ENCODE measurements at regions not wholly inside any gene's neighbourhood (a gene's known extent, or its start where the extent isn't known, plus 50 kb on each side); places are given as distances from the start of the nearest gene placed in this dataset.

DNA sequence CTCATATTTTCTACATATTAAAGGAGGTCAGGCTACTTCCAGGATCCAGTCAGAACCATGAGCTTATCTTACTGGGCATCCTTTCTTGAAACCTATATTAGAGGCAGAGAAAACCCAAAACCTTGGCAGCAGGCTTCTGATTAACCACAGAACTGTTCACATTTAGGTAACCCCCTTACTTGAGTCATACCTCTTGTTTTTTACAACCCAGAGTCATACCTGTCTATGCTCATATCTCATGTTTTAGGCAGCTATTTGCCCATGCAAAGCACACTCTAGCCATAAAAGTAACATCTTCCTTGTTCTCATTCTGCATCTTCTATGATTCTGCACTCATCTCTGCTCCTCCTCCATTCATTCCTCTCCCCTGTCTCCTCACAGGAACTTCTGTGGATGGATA is 138.0 kb upstream of the SMIM31 start:
- DNase-seq (ENCODE audit: extremely low read depth, low read depth): no peak
- no peak for TF ChIP-seq CTCF (IDR thresholded peaks at IDR 0.05; ENCODE audit: low read depth, low read length)

DNA sequence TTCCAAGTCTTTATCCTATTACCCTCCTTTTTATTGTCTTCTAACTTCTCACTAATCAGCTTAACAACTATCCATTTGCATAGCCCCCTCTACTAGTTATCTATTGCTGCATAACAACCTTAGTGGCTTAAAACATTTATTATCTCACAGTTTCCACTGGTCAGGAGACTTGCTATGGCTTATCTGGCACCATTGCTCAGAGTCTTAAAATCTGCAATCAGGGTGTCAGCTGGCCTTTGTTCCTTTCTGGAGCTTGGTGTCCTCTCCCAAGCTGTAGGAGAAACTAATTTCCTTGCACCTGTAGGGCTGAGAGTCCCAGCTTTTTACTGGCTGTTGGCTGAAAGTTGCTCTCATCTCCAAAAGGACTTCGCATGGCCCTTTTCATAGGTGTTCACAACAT is 137.0 kb upstream of the SMIM31 start:
- TF ChIP-seq CTCF (IDR thresholded peaks at IDR 0.05; ENCODE audit: low read depth, low read length): no peak
- DNase-seq (ENCODE audit: extremely low read depth, low read depth): no peak

GRCh38 chr4:164617426-164617825 is 136.5 kb upstream of the SMIM31 start:
- no peak for TF ChIP-seq CTCF (IDR thresholded peaks at IDR 0.05; ENCODE audit: low read depth, low read length)
- no peak for DNase-seq (ENCODE audit: extremely low read depth, low read depth)

- no peak for DNase-seq (ENCODE audit: extremely low read depth, low read depth)
- TF ChIP-seq CTCF (IDR thresholded peaks at IDR 0.05; ENCODE audit: low read depth, low read length): no peak
These were observed 136.0 kb upstream of the SMIM31 start for GRCh38 chr4:164617911-164618310.

DNA sequence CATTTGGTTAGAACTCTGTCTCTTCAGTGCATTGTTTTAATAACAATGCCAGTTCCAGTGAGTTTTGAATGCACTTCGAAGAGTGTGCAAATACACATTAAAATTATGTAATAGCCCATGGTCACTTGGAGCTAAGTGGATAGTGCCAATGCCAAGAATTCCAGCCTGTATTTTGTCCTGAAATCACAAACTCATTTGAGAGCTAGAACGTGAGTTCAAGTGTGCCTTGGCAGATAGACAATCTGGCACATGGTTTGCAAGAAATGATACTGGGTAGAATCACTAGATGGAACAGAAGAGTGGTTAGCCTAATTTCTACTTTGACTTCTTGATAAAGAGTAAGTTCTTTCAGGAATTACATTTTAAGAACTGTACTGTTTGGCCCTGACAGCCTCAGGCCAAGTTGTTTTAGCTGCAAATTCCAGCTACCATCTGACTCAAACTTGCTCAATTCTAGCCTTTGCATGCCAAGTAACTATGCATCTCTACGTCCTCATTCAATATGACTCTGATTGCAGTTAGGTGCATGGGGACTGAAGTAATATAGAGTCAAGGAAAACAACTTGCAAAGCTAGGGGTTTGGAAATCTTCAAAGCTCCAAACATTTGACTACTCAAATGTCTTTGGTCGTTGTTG is 131.9 kb upstream of the SMIM31 start:
- no peak for TF ChIP-seq CTCF (IDR thresholded peaks at IDR 0.05; ENCODE audit: low read depth, low read length)
- no peak for DNase-seq (ENCODE audit: extremely low read depth, low read depth)

- no peak for TF ChIP-seq CTCF (IDR thresholded peaks at IDR 0.05; ENCODE audit: low read depth, low read length)
- no peak for DNase-seq (ENCODE audit: extremely low read depth, low read depth)
These were observed 130.8 kb upstream of the SMIM31 start for GRCh38 chr4:164623099-164623498.

DNA sequence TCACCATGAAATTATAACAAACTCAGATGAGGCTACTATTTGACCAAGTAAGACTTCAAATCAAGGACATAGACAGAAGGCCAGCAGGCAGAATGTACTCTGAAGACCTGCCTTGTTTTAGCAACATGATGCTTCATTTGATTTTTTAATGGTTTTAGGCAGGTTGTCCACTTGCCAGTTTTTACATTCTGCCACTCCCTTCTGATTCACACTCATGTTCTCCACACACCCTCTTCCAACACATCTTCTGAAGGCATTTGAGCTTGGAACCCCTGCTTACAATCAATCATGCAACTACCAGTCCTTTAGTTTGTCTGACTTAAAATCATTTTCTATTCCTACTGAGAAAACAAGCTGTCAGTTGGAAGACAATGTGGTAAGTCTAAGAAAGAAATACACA is 114.9 kb upstream of the SMIM31 start:
- no peak for DNase-seq (ENCODE audit: extremely low read depth, low read depth)
- no peak for TF ChIP-seq CTCF (IDR thresholded peaks at IDR 0.05; ENCODE audit: low read depth, low read length)

Measured in AG09319 (cell line).